Activated CD4-positive, alpha-beta T cell treated with anti-CD3 and anti-CD28 coated beads, Interleukin-2, Interleukin-4, amounts not matched to agents 100 ng/mL and 50 ng/mL, durations not matched to agents 16 hours and 8 hours (primary cell): ENCODE measurements at regions not wholly inside any gene's neighbourhood (a gene's known extent, or its start where the extent isn't known, plus 50 kb on each side); places are given as distances from the start of the nearest gene placed in this dataset.
"Not testable (repeated sequence)": the region's sequence is repeated elsewhere in the genome, so short reads cannot be mapped to it uniquely, and the experiment has no call there.

Experiments
- DNase-seq: peaks from one replicate; pipeline ENCODE4 v3.0.0-alpha.2; 2020; ENCODE audit warnings: low spot score

GRCh38 chr3:34646911-34647460 is 848.6 kb downstream of the PDCD6IP start:
- DNase-seq, result no peak

- DNase-seq, result no peak
Measured at GRCh38 chr3:34650131-34650530, 851.7 kb downstream of the PDCD6IP start.

GRCh38 chr3:34668915-34669314 is 870.5 kb downstream of the PDCD6IP start:
- DNase-seq, result no peak

- no peak for DNase-seq
Measured at GRCh38 chr3:34669490-34669889, 871.1 kb downstream of the PDCD6IP start.

- no peak for DNase-seq
Measured at GRCh38 chr3:34675383-34676120, 877.1 kb downstream of the PDCD6IP start.

GRCh38 chr3:34676436-34676835 is 878.0 kb downstream of the PDCD6IP start:
- no peak for DNase-seq

- DNase-seq, result no peak
Measured at GRCh38 chr3:34678575-34678974, 880.1 kb downstream of the PDCD6IP start.

- not testable (repeated sequence) for DNase-seq
Measured at GRCh38 chr3:34679055-34679454, 880.6 kb downstream of the PDCD6IP start.

GRCh38 chr3:34683851-34684250 is 885.4 kb downstream of the PDCD6IP start:
- DNase-seq, result peak; percentile 8

- DNase-seq, result no peak
Measured at GRCh38 chr3:34686541-34686940, 888.1 kb downstream of the PDCD6IP start.

GRCh38 chr3:34687671-34688070 is 889.2 kb downstream of the PDCD6IP start:
- DNase-seq, result no peak

GRCh38 chr3:34696831-34697230 is 898.4 kb downstream of the PDCD6IP start:
- no peak for DNase-seq

- DNase-seq, result no peak
Measured at GRCh38 chr3:34703053-34703452, 904.6 kb downstream of the PDCD6IP start.

GRCh38 chr3:34724916-34725499 is 914.3 kb upstream of the ARPP21 start:
- DNase-seq, result no peak

GRCh38 chr3:34725774-34726173 is 913.6 kb upstream of the ARPP21 start:
- DNase-seq, result no peak

- DNase-seq, result peak; percentile 3
Measured at GRCh38 chr3:34727700-34728099, 911.6 kb upstream of the ARPP21 start.

- DNase-seq, result no peak
Measured at GRCh38 chr3:34742151-34742550, 897.2 kb upstream of the ARPP21 start.

GRCh38 chr3:34758630-34759261 is 880.6 kb upstream of the ARPP21 start:
- DNase-seq, result no peak

GRCh38 chr3:34777386-34777785 is 861.9 kb upstream of the ARPP21 start:
- no peak for DNase-seq

- DNase-seq, result no peak
Measured at GRCh38 chr3:34779092-34779491, 860.2 kb upstream of the ARPP21 start.

- no peak for DNase-seq
Measured at GRCh38 chr3:34780294-34780693, 859.0 kb upstream of the ARPP21 start.

GRCh38 chr3:34780973-34781372 is 858.4 kb upstream of the ARPP21 start:
- no peak for DNase-seq

- DNase-seq, result no peak
Measured at GRCh38 chr3:34782871-34783270, 856.5 kb upstream of the ARPP21 start.
